Immature natural killer cell (primary cell): ENCODE measurements at regions not wholly inside any gene's neighbourhood (a gene's known extent, or its start where the extent isn't known, plus 50 kb on each side); places are given as distances from the start of the nearest gene placed in this dataset.

ENCODE experiments used
- DNase-seq, 3 donors: peaks; one replicate each; pipeline ENCODE4 v3.0.0; 2022; ENCODE audit warnings: mixed read lengths in 1 of 3
- H3K27ac Mint-ChIP-seq, 6 donors: one replicate each; pipeline ENCODE4 v1.8.0; 2020; ENCODE audit warnings: mixed read lengths in 6 of 6, mild to moderate bottlenecking in 5 of 6, inconsistent platforms in 4 of 6, moderate library complexity in 3 of 6
- H3K27me3 Mint-ChIP-seq, 3 donors: one replicate each; pipeline ENCODE4 v1.8.0; 2020 to 2021; ENCODE audit warnings: low read depth in 3 of 3, mild to moderate bottlenecking in 3 of 3, mixed read lengths in 3 of 3, moderate library complexity in 3 of 3, inconsistent platforms in 1 of 3
- H3K36me3 Mint-ChIP-seq, 3 donors: one replicate each; pipeline ENCODE4 v1.8.0; 2020; ENCODE audit warnings: mixed read lengths in 3 of 3, inconsistent platforms in 2 of 3, mild to moderate bottlenecking in 2 of 3
- H3K4me1 Mint-ChIP-seq, 2 donors: one replicate each; pipeline ENCODE4 v1.8.0; 2020; ENCODE audit warnings: inconsistent platforms in 2 of 2, mild to moderate bottlenecking in 2 of 2, mixed read lengths in 2 of 2, moderate library complexity in 1 of 2
- H3K4me3 Mint-ChIP-seq, 5 donors: one replicate each; pipeline ENCODE4 v1.8.0; 2020; ENCODE audit warnings: mild to moderate bottlenecking in 5 of 5, mixed read lengths in 5 of 5, inconsistent platforms in 3 of 5, moderate library complexity in 3 of 5
- H3K9me3 Mint-ChIP-seq, 6 donors: one replicate each; pipeline ENCODE4 v1.8.0; 2020; ENCODE audit warnings: mild to moderate bottlenecking in 6 of 6, mixed read lengths in 6 of 6, inconsistent platforms in 4 of 6, moderate library complexity in 3 of 6

GRCh38 chr1:116854403-116854690 lies 55.4 kb upstream of the PTGFRN start:
- H3K9me3 Mint-ChIP-seq = no peaks in the 10 kb centered on the region
- H3K4me3 Mint-ChIP-seq = no peak overlapping the region
- H3K36me3 Mint-ChIP-seq = no peaks in the 10 kb centered on the region
- H3K27me3 Mint-ChIP-seq = peaks cover 0 to 4% (median 2%) of the 10 kb centered on the region in 3 donors
- peaks cover 8 to 9% of the 10 kb centered on the region in 2 donors for H3K4me1 Mint-ChIP-seq
- no peak for DNase-seq
- no peak overlapping the region for H3K27ac Mint-ChIP-seq

GRCh38 chr1:116854716-116855115 lies 55.0 kb upstream of the PTGFRN start:
- H3K27ac Mint-ChIP-seq = no peak overlapping the region
- no peaks in the 10 kb centered on the region for H3K36me3 Mint-ChIP-seq
- H3K4me1 Mint-ChIP-seq = peaks cover 8 to 9% of the 10 kb centered on the region in 2 donors
- H3K4me3 Mint-ChIP-seq = peak overlapping the region in 1 of 5 donors; percentile 26
- H3K27me3 Mint-ChIP-seq = peaks cover 0 to 4% (median 2%) of the 10 kb centered on the region in 3 donors
- no peak for DNase-seq
- no peaks in the 10 kb centered on the region for H3K9me3 Mint-ChIP-seq

- no peak overlapping the region for H3K4me3 Mint-ChIP-seq
- H3K36me3 Mint-ChIP-seq = no peaks in the 10 kb centered on the region
- no peaks in the 10 kb centered on the region for H3K9me3 Mint-ChIP-seq
- no peak overlapping the region for H3K27ac Mint-ChIP-seq
- peaks cover 8 to 9% of the 10 kb centered on the region in 2 donors for H3K4me1 Mint-ChIP-seq
- DNase-seq = no peak
- peaks cover 0 to 4% (median 2%) of the 10 kb centered on the region in 3 donors for H3K27me3 Mint-ChIP-seq
These were observed 54.5 kb upstream of the PTGFRN start for GRCh38 chr1:116855191-116855619.

GRCh38 chr1:116855773-116856201 lies 53.9 kb upstream of the PTGFRN start:
- Mint-ChIP-seq H3K4me3 (no peak overlapping the region), H3K27ac (no peak overlapping the region), H3K4me1 (peaks cover 8 to 9% of the 10 kb centered on the region in 2 donors), H3K9me3 (no peaks in the 10 kb centered on the region), H3K36me3 (no peaks in the 10 kb centered on the region), H3K27me3 (peaks cover 0 to 4% (median 2%) of the 10 kb centered on the region in 3 donors)
- DNase-seq = no peak

GRCh38 chr1:116856312-116856711 lies 53.4 kb upstream of the PTGFRN start:
- H3K27me3 Mint-ChIP-seq = peaks cover 0 to 4% (median 2%) of the 10 kb centered on the region in 3 donors
- H3K4me1 Mint-ChIP-seq = peaks cover 8 to 9% of the 10 kb centered on the region in 2 donors
- H3K9me3 Mint-ChIP-seq = no peaks in the 10 kb centered on the region
- no peaks in the 10 kb centered on the region for H3K36me3 Mint-ChIP-seq
- no peak overlapping the region for H3K4me3 Mint-ChIP-seq
- no peak overlapping the region for H3K27ac Mint-ChIP-seq
- no peak for DNase-seq

GRCh38 chr1:116857092-116857491 lies 52.6 kb upstream of the PTGFRN start:
- Mint-ChIP-seq H3K36me3 (no peaks in the 10 kb centered on the region), H3K27me3 (peaks cover 0 to 2% (median 0%) of the 10 kb centered on the region in 3 donors), H3K4me1 (peaks cover 8 to 9% of the 10 kb centered on the region in 2 donors), H3K4me3 (no peak overlapping the region), H3K9me3 (no peaks in the 10 kb centered on the region), H3K27ac (no peak overlapping the region)
- DNase-seq = no peak
